GM23248 (cell line): ENCODE measurements at regions not wholly inside any gene's neighbourhood (a gene's known extent, or its start where the extent isn't known, plus 50 kb on each side); places are given as distances from the start of the nearest gene placed in this dataset.

ENCODE experiments used
- EZH2 ChIP-seq: fragments of 200-600 bp; sonication (generic); IDR thresholded peaks from 2 replicates; pipeline ENCODE4 v1.6.1; 2018; ENCODE audit warnings: antibody characterized with exemption, mild to moderate bottlenecking; ENCODE audit not compliant: insufficient read depth, poor library complexity, severe bottlenecking
- EZH2phosphoT487 ChIP-seq: fragments of 200-600 bp; sonication (generic); IDR thresholded peaks from 2 replicates; pipeline ENCODE4 v1.6.1; 2018; ENCODE audit warnings: antibody characterized with exemption, moderate library complexity, mild to moderate bottlenecking, low read depth; ENCODE audit not compliant: insufficient read depth

DNA sequence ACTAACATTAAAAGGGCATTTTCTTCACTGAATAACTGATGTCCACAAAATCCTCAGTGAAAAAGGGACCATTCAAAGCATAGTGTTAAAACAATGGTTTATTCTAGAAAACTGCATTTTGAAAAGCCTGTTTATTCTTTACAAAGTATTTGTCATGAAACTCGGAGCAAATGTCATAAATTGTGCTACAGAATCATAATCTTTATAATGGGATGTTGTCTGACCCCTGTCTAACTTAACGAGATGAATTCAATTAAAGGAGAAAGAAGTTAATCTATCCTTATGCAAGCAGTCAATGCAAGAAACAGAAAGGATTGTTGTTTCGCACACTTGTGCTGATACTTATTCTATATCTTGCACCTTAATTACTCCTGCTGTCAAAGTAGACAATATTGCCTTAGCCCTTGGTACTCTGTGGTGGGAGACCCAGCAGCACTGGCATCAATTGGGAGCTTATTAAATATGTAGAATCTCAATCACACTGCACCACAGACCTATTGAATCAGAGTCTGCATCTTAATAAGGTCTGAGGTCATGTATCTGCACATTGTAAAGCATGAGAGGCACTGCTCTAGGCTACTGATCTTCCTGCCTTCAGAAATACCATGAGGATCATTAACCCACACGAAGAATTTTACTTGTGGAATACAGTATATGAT, 708.3 kb downstream of the HDGFL1 start:
- TF ChIP-seq EZH2, result no peak
- no peak for TF ChIP-seq EZH2phosphoT487
